HepG2 (cell line): ENCODE measurements at regions not wholly inside any gene's neighbourhood (a gene's known extent, or its start where the extent isn't known, plus 50 kb on each side); places are given as distances from the start of the nearest gene placed in this dataset.

Source experiments
- E2F5 ChIP-seq: sonication (generic); formaldehyde crosslinking; conservative IDR thresholded peaks from 2 replicates; pipeline ENCODE4 v1.4.0; 2020; ENCODE audit warnings: missing genetic modification reagents
- ESRRA ChIP-seq: sonication (generic); formaldehyde crosslinking; IDR thresholded peaks from 2 replicates; pipeline ENCODE4 v1.5.1; 2020; ENCODE audit warnings: mild to moderate bottlenecking, low read depth, missing genetic modification reagents
- FOXA1 ChIP-seq, 2 experiments: fragments of 450-650 bp in 1 of 2; sonication (generic) in 1 of 2; formaldehyde crosslinking in 1 of 2; IDR thresholded peaks; 2 replicates each; pipeline versions ENCODE4 v1.4.0 to v1.6.1; 2016 to 2020; ENCODE audit warnings: missing genetic modification reagents in 1 of 2
- HNRNPLL ChIP-seq: fragments of 200-400 bp; formaldehyde crosslinking; IDR thresholded peaks from 2 replicates; pipeline ENCODE4 v1.6.1; 2017; ENCODE audit warnings: mild to moderate bottlenecking, low read depth, low read length; ENCODE audit not compliant: poor library complexity, severe bottlenecking
- RXRB ChIP-seq: IDR thresholded peaks from 2 replicates; pipeline ENCODE4 v1.6.1; 2016; ENCODE audit warnings: borderline replicate concordance, missing genetic modification reagents, missing compliant biosample characterization
- SNAPC2 ChIP-seq: sonication (generic); formaldehyde crosslinking; IDR thresholded peaks from 2 replicates; pipeline ENCODE4 v1.8.1; 2022; ENCODE audit warnings: mild to moderate bottlenecking, missing genetic modification reagents
- SRSF9 ChIP-seq: fragments of 200-400 bp; formaldehyde crosslinking; IDR thresholded peaks from 2 replicates; pipeline ENCODE4 v1.6.1; 2018; ENCODE audit warnings: borderline replicate concordance, mild to moderate bottlenecking, low read depth, low read length; ENCODE audit not compliant: insufficient read depth, poor library complexity, severe bottlenecking
- ZBTB2 ChIP-seq: sonication (generic); formaldehyde crosslinking; IDR thresholded peaks from 2 replicates; pipeline ENCODE4 v1.8.0; 2022; ENCODE audit warnings: low read depth, missing genetic modification reagents
- ZKSCAN8 ChIP-seq: IDR thresholded peaks from 2 replicates; pipeline ENCODE4 v1.6.1; 2016; ENCODE audit warnings: borderline replicate concordance, missing genetic modification reagents, missing compliant biosample characterization
- ZNF224 ChIP-seq: sonication (generic); formaldehyde crosslinking; IDR thresholded peaks from 2 replicates; pipeline ENCODE4 v1.5.0; 2020; ENCODE audit warnings: mild to moderate bottlenecking, missing genetic modification reagents
- ZNF331 ChIP-seq: sonication (generic); formaldehyde crosslinking; IDR thresholded peaks from 2 replicates; pipeline ENCODE4 v1.4.0; 2020; ENCODE audit warnings: missing genetic modification reagents
- ZNF432 ChIP-seq: sonication (generic); formaldehyde crosslinking; IDR thresholded peaks from 2 replicates; pipeline ENCODE4 v1.5.0; 2020; ENCODE audit warnings: missing genetic modification reagents, mild to moderate bottlenecking, borderline replicate concordance
- TF ChIP-seq, protein P1 (sequence below): sonication (generic); formaldehyde crosslinking; IDR thresholded peaks from 2 replicates; pipeline ENCODE4 v1.4.0; 2020; ENCODE audit warnings: missing genetic modification reagents, borderline replicate concordance
- TF ChIP-seq, protein P2 (sequence below): conservative IDR thresholded peaks from 2 replicates; pipeline ENCODE4 v1.6.1; 2018; ENCODE audit warnings: missing genetic modification reagents

- no peak for TF ChIP-seq E2F5
- TF ChIP-seq, protein P1, sequence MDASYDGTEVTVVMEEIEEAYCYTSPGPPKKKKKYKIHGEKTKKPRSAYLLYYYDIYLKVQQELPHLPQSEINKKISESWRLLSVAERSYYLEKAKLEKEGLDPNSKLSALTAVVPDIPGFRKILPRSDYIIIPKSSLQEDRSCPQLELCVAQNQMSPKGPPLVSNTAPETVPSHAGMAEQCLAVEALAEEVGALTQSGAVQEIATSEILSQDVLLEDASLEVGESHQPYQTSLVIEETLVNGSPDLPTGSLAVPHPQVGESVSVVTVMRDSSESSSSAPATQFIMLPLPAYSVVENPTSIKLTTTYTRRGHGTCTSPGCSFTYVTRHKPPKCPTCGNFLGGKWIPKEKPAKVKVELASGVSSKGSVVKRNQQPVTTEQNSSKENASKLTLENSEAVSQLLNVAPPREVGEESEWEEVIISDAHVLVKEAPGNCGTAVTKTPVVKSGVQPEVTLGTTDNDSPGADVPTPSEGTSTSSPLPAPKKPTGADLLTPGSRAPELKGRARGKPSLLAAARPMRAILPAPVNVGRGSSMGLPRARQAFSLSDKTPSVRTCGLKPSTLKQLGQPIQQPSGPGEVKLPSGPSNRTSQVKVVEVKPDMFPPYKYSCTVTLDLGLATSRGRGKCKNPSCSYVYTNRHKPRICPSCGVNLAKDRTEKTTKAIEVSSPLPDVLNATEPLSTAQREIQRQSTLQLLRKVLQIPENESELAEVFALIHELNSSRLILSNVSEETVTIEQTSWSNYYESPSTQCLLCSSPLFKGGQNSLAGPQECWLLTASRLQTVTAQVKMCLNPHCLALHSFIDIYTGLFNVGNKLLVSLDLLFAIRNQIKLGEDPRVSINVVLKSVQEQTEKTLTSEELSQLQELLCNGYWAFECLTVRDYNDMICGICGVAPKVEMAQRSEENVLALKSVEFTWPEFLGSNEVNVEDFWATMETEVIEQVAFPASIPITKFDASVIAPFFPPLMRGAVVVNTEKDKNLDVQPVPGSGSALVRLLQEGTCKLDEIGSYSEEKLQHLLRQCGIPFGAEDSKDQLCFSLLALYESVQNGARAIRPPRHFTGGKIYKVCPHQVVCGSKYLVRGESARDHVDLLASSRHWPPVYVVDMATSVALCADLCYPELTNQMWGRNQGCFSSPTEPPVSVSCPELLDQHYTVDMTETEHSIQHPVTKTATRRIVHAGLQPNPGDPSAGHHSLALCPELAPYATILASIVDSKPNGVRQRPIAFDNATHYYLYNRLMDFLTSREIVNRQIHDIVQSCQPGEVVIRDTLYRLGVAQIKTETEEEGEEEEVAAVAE, result no peak
- TF ChIP-seq ZBTB2 (CRISPR knock-in tag), result no peak
- TF ChIP-seq FOXA1 (IDR thresholded peaks at IDR 0.05), result 0 out of 2 replicates have a peak, but pooled peaks have one; percentile 24
- TF ChIP-seq FOXA1 (CRISPR knock-in tag; IDR thresholded peaks at IDR 0.05), result no peak
- TF ChIP-seq HNRNPLL, result no peak
- no peak for TF ChIP-seq ZNF331 (CRISPR knock-in tag)
- TF ChIP-seq SNAPC2, result no peak
- no peak for TF ChIP-seq ESRRA (CRISPR knock-in tag)
- no peak for TF ChIP-seq ZNF432
- no peak for TF ChIP-seq SRSF9
- TF ChIP-seq ZKSCAN8 (CRISPR knock-in tag), result no peak
- TF ChIP-seq, protein P2, sequence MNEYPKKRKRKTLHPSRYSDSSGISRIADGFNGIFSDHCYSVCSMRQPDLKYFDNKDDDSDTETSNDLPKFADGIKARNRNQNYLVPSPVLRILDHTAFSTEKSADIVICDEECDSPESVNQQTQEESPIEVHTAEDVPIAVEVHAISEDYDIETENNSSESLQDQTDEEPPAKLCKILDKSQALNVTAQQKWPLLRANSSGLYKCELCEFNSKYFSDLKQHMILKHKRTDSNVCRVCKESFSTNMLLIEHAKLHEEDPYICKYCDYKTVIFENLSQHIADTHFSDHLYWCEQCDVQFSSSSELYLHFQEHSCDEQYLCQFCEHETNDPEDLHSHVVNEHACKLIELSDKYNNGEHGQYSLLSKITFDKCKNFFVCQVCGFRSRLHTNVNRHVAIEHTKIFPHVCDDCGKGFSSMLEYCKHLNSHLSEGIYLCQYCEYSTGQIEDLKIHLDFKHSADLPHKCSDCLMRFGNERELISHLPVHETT (CRISPR knock-in tag), result no peak
- no peak for TF ChIP-seq RXRB (CRISPR knock-in tag)
- TF ChIP-seq ZNF224, result no peak
- TF ChIP-seq, all 625 proteins: peak for 3
Measured at GRCh38 chr9:89748831-89749499, 144.2 kb downstream of the GADD45G start (continued).
